SU-DHL-6 (cell line): ENCODE measurements at regions not wholly inside any gene's neighbourhood (a gene's known extent, or its start where the extent isn't known, plus 50 kb on each side); places are given as distances from the start of the nearest gene placed in this dataset.

ENCODE experiments used
- EZH2phosphoT487 ChIP-seq: fragments of 200-600 bp; sonication (generic), shearing (Covaris generic); conservative IDR thresholded peaks from 2 replicates; pipeline ENCODE4 v1.6.1; 2018; ENCODE audit warnings: mild to moderate bottlenecking, antibody characterized with exemption, low read length, moderate library complexity, mixed read lengths
- TF ChIP-seq, protein P1 (sequence below): fragments of 200-600 bp; sonication (generic); IDR thresholded peaks from one replicate; pipeline ENCODE4 v1.5.1; 2017; ENCODE audit warnings: antibody characterized with exemption, mild to moderate bottlenecking, low read length, moderate library complexity; ENCODE audit not compliant: insufficient read depth, poor library complexity, severe bottlenecking

DNA sequence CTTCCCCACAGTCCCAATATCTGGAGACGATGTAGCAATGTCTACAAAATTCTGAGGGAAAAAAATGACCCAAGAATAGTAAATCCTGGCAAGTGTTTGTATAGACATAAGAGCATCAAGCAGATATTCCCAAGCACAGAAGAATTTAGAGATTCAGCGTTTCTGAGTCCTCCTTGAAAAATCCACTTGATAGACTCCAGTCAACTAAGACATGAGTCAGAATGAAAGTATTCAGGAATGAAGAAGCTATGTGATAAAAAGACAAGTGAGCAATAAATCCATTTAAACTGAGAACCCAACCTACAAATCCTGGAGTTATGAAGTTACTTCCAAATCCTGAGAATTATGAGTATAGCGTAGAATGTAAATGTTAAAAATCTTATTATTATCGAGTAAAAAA lies 86.1 kb upstream of the NPY start:
- TF ChIP-seq, protein P1, sequence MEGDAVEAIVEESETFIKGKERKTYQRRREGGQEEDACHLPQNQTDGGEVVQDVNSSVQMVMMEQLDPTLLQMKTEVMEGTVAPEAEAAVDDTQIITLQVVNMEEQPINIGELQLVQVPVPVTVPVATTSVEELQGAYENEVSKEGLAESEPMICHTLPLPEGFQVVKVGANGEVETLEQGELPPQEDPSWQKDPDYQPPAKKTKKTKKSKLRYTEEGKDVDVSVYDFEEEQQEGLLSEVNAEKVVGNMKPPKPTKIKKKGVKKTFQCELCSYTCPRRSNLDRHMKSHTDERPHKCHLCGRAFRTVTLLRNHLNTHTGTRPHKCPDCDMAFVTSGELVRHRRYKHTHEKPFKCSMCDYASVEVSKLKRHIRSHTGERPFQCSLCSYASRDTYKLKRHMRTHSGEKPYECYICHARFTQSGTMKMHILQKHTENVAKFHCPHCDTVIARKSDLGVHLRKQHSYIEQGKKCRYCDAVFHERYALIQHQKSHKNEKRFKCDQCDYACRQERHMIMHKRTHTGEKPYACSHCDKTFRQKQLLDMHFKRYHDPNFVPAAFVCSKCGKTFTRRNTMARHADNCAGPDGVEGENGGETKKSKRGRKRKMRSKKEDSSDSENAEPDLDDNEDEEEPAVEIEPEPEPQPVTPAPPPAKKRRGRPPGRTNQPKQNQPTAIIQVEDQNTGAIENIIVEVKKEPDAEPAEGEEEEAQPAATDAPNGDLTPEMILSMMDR: no peak
- TF ChIP-seq EZH2phosphoT487: no peak
